ENCODE measurements at regions not wholly inside any gene's neighbourhood (a gene's known extent, or its start where the extent isn't known, plus 50 kb on each side); places are given as distances from the start of the nearest gene placed in this dataset.
"Not testable (repeated sequence)": the region's sequence is repeated elsewhere in the genome, so short reads cannot be mapped to it uniquely, and the experiment has no call there.

- no peak for DNase-seq (ENCODE audit: low read depth)
These were observed 163.5 kb downstream of the CDH19 start for GRCh38 chr18:66440433-66440832.

- DNase-seq (ENCODE audit: low read depth): no peak
These were observed 164.2 kb downstream of the CDH19 start for GRCh38 chr18:66439670-66440069.

- DNase-seq (ENCODE audit: low read depth): no peak
These were observed 165.0 kb downstream of the CDH19 start for GRCh38 chr18:66438711-66439536.

- DNase-seq (ENCODE audit: low read depth): no peak
These were observed 171.3 kb downstream of the CDH19 start for GRCh38 chr18:66432636-66433035.

GRCh38 chr18:66428795-66429194, 175.1 kb downstream of the CDH19 start:
- no peak for DNase-seq (ENCODE audit: low read depth)

GRCh38 chr18:66419400-66419799, 184.5 kb downstream of the CDH19 start:
- no peak for DNase-seq (ENCODE audit: low read depth)

- DNase-seq (ENCODE audit: low read depth): no peak
These were observed 193.2 kb downstream of the CDH19 start for GRCh38 chr18:66410692-66411091.

- no peak for DNase-seq (ENCODE audit: low read depth)
These were observed 208.1 kb downstream of the CDH19 start for GRCh38 chr18:66395671-66396218.

- DNase-seq (ENCODE audit: low read depth): no peak
These were observed 210.4 kb downstream of the CDH19 start for GRCh38 chr18:66393463-66393862.

GRCh38 chr18:66377291-66377690, 226.6 kb downstream of the CDH19 start:
- no peak for DNase-seq (ENCODE audit: low read depth)

- not testable (repeated sequence) for DNase-seq (ENCODE audit: low read depth)
These were observed 228.5 kb downstream of the CDH19 start for GRCh38 chr18:66375391-66375790.

GRCh38 chr18:66346833-66347588, 256.9 kb downstream of the CDH19 start:
- DNase-seq (ENCODE audit: low read depth): no peak

GRCh38 chr18:66344227-66344626, 259.7 kb downstream of the CDH19 start:
- DNase-seq (ENCODE audit: low read depth): no peak

GRCh38 chr18:66342577-66342976, 261.3 kb downstream of the CDH19 start:
- DNase-seq (ENCODE audit: low read depth): no peak

GRCh38 chr18:66334534-66334933, 269.4 kb downstream of the CDH19 start:
- DNase-seq (ENCODE audit: low read depth): no peak

GRCh38 chr18:66329716-66330115, 274.2 kb downstream of the CDH19 start:
- DNase-seq (ENCODE audit: low read depth): no peak

- no peak for DNase-seq (ENCODE audit: low read depth)
These were observed 275.5 kb downstream of the CDH19 start for GRCh38 chr18:66328296-66328878.

GRCh38 chr18:66325251-66325650, 278.6 kb downstream of the CDH19 start:
- DNase-seq (ENCODE audit: low read depth): no peak

GRCh38 chr18:66324616-66325015, 279.3 kb downstream of the CDH19 start:
- no peak for DNase-seq (ENCODE audit: low read depth)

- DNase-seq (ENCODE audit: low read depth): no peak
These were observed 286.4 kb downstream of the CDH19 start for GRCh38 chr18:66317243-66318090.

- no peak for DNase-seq (ENCODE audit: low read depth)
These were observed 287.2 kb downstream of the CDH19 start for GRCh38 chr18:66316701-66317100.

- no peak for DNase-seq (ENCODE audit: low read depth)
These were observed 303.7 kb downstream of the CDH19 start for GRCh38 chr18:66300141-66300540.
